HG03139 (cell line): ENCODE measurements at regions not wholly inside any gene's neighbourhood (a gene's known extent, or its start where the extent isn't known, plus 50 kb on each side); places are given as distances from the start of the nearest gene placed in this dataset.

Experiments used
- ATAC-seq: cut with Tn5 transposase; IDR thresholded peaks from one replicate; pipeline ENCODE4 v1.9.1; 2021; ENCODE audit not compliant: unreplicated experiment

GRCh38 chr22:49032821-49033220 lies 794.9 kb downstream of the BRD1 start:
- no peak for ATAC-seq

- no peak for ATAC-seq
Measured at GRCh38 chr22:49031746-49032330, 795.8 kb downstream of the BRD1 start.

- no peak for ATAC-seq
Measured at GRCh38 chr22:49028111-49028510, 799.6 kb downstream of the BRD1 start.

- ATAC-seq, result no peak
Measured at GRCh38 chr22:49027368-49027670, 800.4 kb downstream of the BRD1 start.

- no peak for ATAC-seq
Measured at GRCh38 chr22:49026494-49027367, 800.9 kb downstream of the BRD1 start.

GRCh38 chr22:49025791-49026493 lies 801.7 kb downstream of the BRD1 start:
- no peak for ATAC-seq

- ATAC-seq, result no peak
Measured at GRCh38 chr22:49024775-49025440, 802.8 kb downstream of the BRD1 start.

GRCh38 chr22:49023879-49024774 lies 803.5 kb downstream of the BRD1 start:
- no peak for ATAC-seq

GRCh38 chr22:49023161-49023878 lies 804.4 kb downstream of the BRD1 start:
- no peak for ATAC-seq

GRCh38 chr22:49022816-49023160 lies 804.9 kb downstream of the BRD1 start:
- ATAC-seq, result no peak

- ATAC-seq, result no peak
Measured at GRCh38 chr22:49021926-49022815, 805.5 kb downstream of the BRD1 start.

GRCh38 chr22:49021131-49021925 lies 806.3 kb downstream of the BRD1 start:
- no peak for ATAC-seq

- no peak for ATAC-seq
Measured at GRCh38 chr22:49019737-49020713, 807.6 kb downstream of the BRD1 start.

GRCh38 chr22:49018601-49019000 lies 809.1 kb downstream of the BRD1 start:
- no peak for ATAC-seq

- ATAC-seq, result no peak
Measured at GRCh38 chr22:49017482-49018329, 810.0 kb downstream of the BRD1 start.

- no peak for ATAC-seq
Measured at GRCh38 chr22:49016909-49017481, 810.7 kb downstream of the BRD1 start.
